Esophagus muscularis mucosa (tissue), 3 donors: ENCODE measurements at regions not wholly inside any gene's neighbourhood (a gene's known extent, or its start where the extent isn't known, plus 50 kb on each side); places are given as distances from the start of the nearest gene placed in this dataset.
"Not testable (repeated sequence)": the region's sequence is repeated elsewhere in the genome, so short reads cannot be mapped to it uniquely, and the experiment has no call there.

Experiments
- CTCF ChIP-seq, 3 experiments: fragments of 200-600 bp in 2 of 3; fragments of 450-650 bp in 1 of 3; sonication (generic) in 2 of 3; IDR thresholded peaks; one replicate each; pipeline ENCODE4 v1.5.1; 2017 to 2019; ENCODE audit warnings: antibody characterized with exemption in 3 of 3, mild to moderate bottlenecking in 2 of 3, moderate library complexity in 1 of 3
- POLR2A ChIP-seq: fragments of 450-650 bp; IDR thresholded peaks from one replicate; pipeline ENCODE4 v1.6.1; 2017; ENCODE audit warnings: antibody characterized with exemption, moderate library complexity, mild to moderate bottlenecking, low read depth

- TF ChIP-seq CTCF (IDR thresholded peaks at IDR 0.05); POLR2A: not testable (repeated sequence)
Measured at GRCh38 chr4:126546197-126546596, 1086.6 kb upstream of the INTU start.
